ENCODE measurements at regions not wholly inside any gene's neighbourhood (a gene's known extent, or its start where the extent isn't known, plus 50 kb on each side); places are given as distances from the start of the nearest gene placed in this dataset.

GRCh38 chr15:99451484-99451883, 114.3 kb upstream of the MEF2A start:
- TF ChIP-seq CTCF (IDR thresholded peaks at IDR 0.05; ENCODE audit: low read length) (no peak), EZH2 (optimal IDR thresholded peaks at IDR 0.05; ENCODE audit: low read depth, low read length) (no peak), EZH2phosphoT487 (IDR thresholded peaks at IDR 0.05; ENCODE audit: low read length) (no peak)

Data from MM.1S (cell line).